GM12875 (cell line): ENCODE measurements at regions not wholly inside any gene's neighbourhood (a gene's known extent, or its start where the extent isn't known, plus 50 kb on each side); places are given as distances from the start of the nearest gene placed in this dataset.

Source experiments
- H3K4me3 ChIP-seq: one replicate; pipeline ENCODE4 v1.5.1; 2011; ENCODE audit warnings: low read depth, low read length, control low read depth
- CTCF ChIP-seq: IDR thresholded peaks from 2 replicates; pipeline ENCODE4 v1.5.1; 2011; ENCODE audit warnings: low read depth, mild to moderate bottlenecking, control low read depth, inconsistent platforms, low read length, moderate library complexity, borderline replicate concordance; ENCODE audit not compliant: insufficient read depth

- no peak for TF ChIP-seq CTCF
- H3K4me3 ChIP-seq, result no peak overlapping the region
Observed at GRCh38 chr2:41821167-41821566, 226.7 kb upstream of the PKDCC start.

GRCh38 chr2:41826921-41827320 is 220.9 kb upstream of the PKDCC start:
- no peak for TF ChIP-seq CTCF
- H3K4me3 ChIP-seq, result no peak overlapping the region

GRCh38 chr2:41827354-41827971 is 220.4 kb upstream of the PKDCC start:
- no peak overlapping the region for H3K4me3 ChIP-seq
- no peak for TF ChIP-seq CTCF

- H3K4me3 ChIP-seq, result no peak overlapping the region
- no peak for TF ChIP-seq CTCF
Observed at GRCh38 chr2:41828052-41828643, 219.7 kb upstream of the PKDCC start.

GRCh38 chr2:41829052-41829451 is 218.8 kb upstream of the PKDCC start:
- no peak overlapping the region for H3K4me3 ChIP-seq
- no peak for TF ChIP-seq CTCF

GRCh38 chr2:41830600-41830999 is 217.2 kb upstream of the PKDCC start:
- no peak overlapping the region for H3K4me3 ChIP-seq
- no peak for TF ChIP-seq CTCF

- H3K4me3 ChIP-seq, result no peak overlapping the region
- no peak for TF ChIP-seq CTCF
Observed at GRCh38 chr2:41832218-41832617, 215.6 kb upstream of the PKDCC start.
